LNCaP clone FGC (cell line): ENCODE measurements at regions not wholly inside any gene's neighbourhood (a gene's known extent, or its start where the extent isn't known, plus 50 kb on each side); places are given as distances from the start of the nearest gene placed in this dataset.

ENCODE experiments used
- DNase-seq: peaks from one replicate; pipeline ENCODE4 v3.0.0-alpha.2; 2011; ENCODE audit warnings: low read depth
- H3K4me3 ChIP-seq: 2 replicates; pipeline ENCODE4 v1.5.1; 2011; ENCODE audit warnings: mild to moderate bottlenecking, low read depth, low read length, control low read depth
- CTCF ChIP-seq: IDR thresholded peaks from 2 replicates; pipeline ENCODE4 v1.5.1; 2012; ENCODE audit warnings: mild to moderate bottlenecking; ENCODE audit not compliant: control insufficient read depth, insufficient read depth; ENCODE audit errors: extremely low read depth

GRCh38 chr2:111652038-111652437 lies 232.0 kb downstream of the ANAPC1 start:
- DNase-seq, result no peak
- TF ChIP-seq CTCF, result no peak
- no peak overlapping the region for H3K4me3 ChIP-seq

DNA sequence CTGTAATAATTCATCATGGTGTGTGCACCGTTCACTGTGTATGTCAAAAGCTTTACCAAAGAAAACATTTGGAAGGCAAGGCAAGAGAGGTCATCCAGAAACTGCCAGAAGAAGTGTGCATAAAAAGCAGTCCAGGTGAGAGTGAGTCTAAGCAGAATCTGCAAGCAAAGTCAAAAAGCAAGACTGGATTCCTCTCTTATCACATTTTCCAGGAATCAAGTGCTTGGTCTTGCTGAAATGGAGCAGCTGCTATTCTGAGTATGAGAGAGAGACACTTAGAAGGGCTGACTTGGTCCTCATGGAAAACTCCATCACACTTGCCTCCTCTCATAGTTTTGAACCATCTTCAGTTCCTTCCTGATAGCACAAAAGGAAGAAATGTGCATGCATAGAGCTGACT lies 231.3 kb downstream of the ANAPC1 start:
- no peak for DNase-seq
- no peak overlapping the region for H3K4me3 ChIP-seq
- no peak for TF ChIP-seq CTCF

GRCh38 chr2:111653103-111653624 lies 230.8 kb downstream of the ANAPC1 start:
- no peak overlapping the region for H3K4me3 ChIP-seq
- no peak for DNase-seq
- no peak for TF ChIP-seq CTCF

- no peak for DNase-seq
- H3K4me3 ChIP-seq, result no peak overlapping the region
- TF ChIP-seq CTCF, result no peak
Observed at GRCh38 chr2:111653913-111654312, 230.1 kb downstream of the ANAPC1 start.

DNA sequence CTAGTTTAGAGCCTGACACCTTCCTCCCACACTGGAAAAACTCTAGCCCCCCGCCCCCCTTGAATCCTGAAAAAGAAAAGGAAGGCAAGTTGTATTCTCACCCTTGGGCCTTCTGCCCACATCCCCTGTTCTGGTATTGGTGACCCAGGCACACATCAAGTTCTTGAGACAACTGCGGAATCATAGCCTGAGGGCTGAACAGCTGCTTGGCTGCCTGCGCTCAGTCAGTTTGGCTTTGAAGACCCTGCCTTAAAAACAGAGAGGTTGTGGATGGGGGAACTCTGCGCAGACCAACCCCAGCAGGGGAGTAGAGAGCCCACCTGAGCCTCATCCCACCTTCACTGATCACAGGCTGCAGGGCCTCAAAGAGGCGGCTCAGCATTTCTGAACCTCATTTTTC lies 229.2 kb downstream of the ANAPC1 start:
- no peak for TF ChIP-seq CTCF
- no peak overlapping the region for H3K4me3 ChIP-seq
- DNase-seq, result no peak

DNA sequence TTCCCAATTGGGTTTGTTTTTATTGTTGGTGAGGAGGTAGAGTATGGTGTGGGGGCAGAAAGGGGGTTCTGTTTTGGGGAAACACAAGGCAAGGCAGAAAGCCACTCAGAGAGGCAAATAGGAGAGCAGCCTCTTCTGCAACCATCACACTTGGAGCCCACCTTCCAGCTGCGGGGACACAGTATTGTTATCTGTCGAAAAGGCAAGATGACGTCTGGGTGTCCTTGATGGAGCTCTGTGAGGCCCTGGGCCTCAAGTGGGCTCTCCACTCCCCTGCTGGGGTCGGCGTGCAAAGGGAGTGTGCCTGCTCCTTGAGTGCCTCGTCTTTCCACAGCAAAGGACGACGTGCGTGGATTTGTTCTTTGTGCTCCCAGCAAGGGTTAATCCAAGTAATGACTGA lies 227.6 kb downstream of the ANAPC1 start:
- no peak overlapping the region for H3K4me3 ChIP-seq
- TF ChIP-seq CTCF, result no peak
- DNase-seq, result no peak

DNA sequence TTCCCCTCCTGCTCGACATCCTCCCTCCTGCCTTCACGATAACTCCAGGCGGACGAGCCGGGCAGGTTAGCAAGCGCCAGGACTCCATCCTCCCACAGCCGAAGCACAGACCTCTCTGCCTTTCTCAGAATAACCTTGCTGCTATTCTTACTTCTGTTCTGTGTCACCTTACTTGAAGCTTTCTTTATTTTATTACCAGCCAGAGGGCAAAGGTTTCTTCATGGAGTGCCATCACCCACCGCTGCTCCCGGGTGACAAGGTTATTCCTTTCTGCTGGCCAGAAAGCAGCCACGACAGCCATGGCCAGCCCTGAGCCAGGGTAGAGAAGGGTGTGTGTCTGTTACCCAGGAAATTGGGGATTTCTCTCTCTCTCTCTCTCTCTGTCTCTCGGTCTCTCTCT lies 227.1 kb downstream of the ANAPC1 start:
- no peak overlapping the region for H3K4me3 ChIP-seq
- no peak for TF ChIP-seq CTCF
- no peak for DNase-seq
